ENCODE measurements at regions not wholly inside any gene's neighbourhood (a gene's known extent, or its start where the extent isn't known, plus 50 kb on each side); places are given as distances from the start of the nearest gene placed in this dataset.

- peaks cover 4% of the 10 kb centered on the region for H3K36me3 Mint-ChIP-seq (ENCODE audit: unreplicated experiment)
- H3K4me1 Mint-ChIP-seq (ENCODE audit: low read depth, unreplicated experiment): peaks cover 8% of the 10 kb centered on the region
- H3K27ac Mint-ChIP-seq (ENCODE audit: unreplicated experiment): no peak overlapping the region
- no peak overlapping the region for H3K4me3 Mint-ChIP-seq (ENCODE audit: unreplicated experiment)
- H3K9me3 Mint-ChIP-seq (ENCODE audit: unreplicated experiment): peaks cover 1% of the 10 kb centered on the region
- no peak for TF ChIP-seq CTCF (IDR thresholded peaks at IDR 0.05; ENCODE audit: partially characterized antibody, unreplicated experiment)
- DNase-seq: no peak
- H3K27me3 Mint-ChIP-seq (ENCODE audit: unreplicated experiment): no peaks in the 10 kb centered on the region
These were observed 55.8 kb upstream of the LMCD1 start for GRCh38 chr3:8445861-8446260.

GRCh38 chr3:8446845-8447244, 54.8 kb upstream of the LMCD1 start:
- Mint-ChIP-seq H3K27me3 (ENCODE audit: unreplicated experiment) (no peaks in the 10 kb centered on the region), H3K27ac (ENCODE audit: unreplicated experiment) (no peak overlapping the region), H3K4me1 (ENCODE audit: low read depth, unreplicated experiment) (peaks cover 6% of the 10 kb centered on the region), H3K9me3 (ENCODE audit: unreplicated experiment) (peaks cover 1% of the 10 kb centered on the region), H3K4me3 (ENCODE audit: unreplicated experiment) (no peak overlapping the region), H3K36me3 (ENCODE audit: unreplicated experiment) (no peaks in the 10 kb centered on the region)
- TF ChIP-seq CTCF (IDR thresholded peaks at IDR 0.05; ENCODE audit: partially characterized antibody, unreplicated experiment): no peak
- DNase-seq: no peak

- Mint-ChIP-seq H3K4me3 (ENCODE audit: unreplicated experiment) (no peak overlapping the region), H3K27ac (ENCODE audit: unreplicated experiment) (no peak overlapping the region), H3K27me3 (ENCODE audit: unreplicated experiment) (peaks cover 2% of the 10 kb centered on the region), H3K36me3 (ENCODE audit: unreplicated experiment) (no peaks in the 10 kb centered on the region), H3K9me3 (ENCODE audit: unreplicated experiment) (peaks cover 1% of the 10 kb centered on the region), H3K4me1 (ENCODE audit: low read depth, unreplicated experiment) (peaks cover 6% of the 10 kb centered on the region)
- no peak for TF ChIP-seq CTCF (IDR thresholded peaks at IDR 0.05; ENCODE audit: partially characterized antibody, unreplicated experiment)
- no peak for DNase-seq
These were observed 51.0 kb upstream of the LMCD1 start for GRCh38 chr3:8450618-8451017.

- H3K4me1 Mint-ChIP-seq (ENCODE audit: low read depth, unreplicated experiment): peaks cover 6% of the 10 kb centered on the region
- H3K9me3 Mint-ChIP-seq (ENCODE audit: unreplicated experiment): peaks cover 1% of the 10 kb centered on the region
- TF ChIP-seq CTCF (IDR thresholded peaks at IDR 0.05; ENCODE audit: partially characterized antibody, unreplicated experiment): no peak
- no peaks in the 10 kb centered on the region for H3K36me3 Mint-ChIP-seq (ENCODE audit: unreplicated experiment)
- no peak for DNase-seq
- no peak overlapping the region for H3K4me3 Mint-ChIP-seq (ENCODE audit: unreplicated experiment)
- no peak overlapping the region for H3K27ac Mint-ChIP-seq (ENCODE audit: unreplicated experiment)
- peaks cover 2% of the 10 kb centered on the region for H3K27me3 Mint-ChIP-seq (ENCODE audit: unreplicated experiment)
These were observed 49.9 kb upstream of the LMCD1 start for GRCh38 chr3:8451696-8452095.
